ENCODE measurements at regions not wholly inside any gene's neighbourhood (a gene's known extent, or its start where the extent isn't known, plus 50 kb on each side); places are given as distances from the start of the nearest gene placed in this dataset.

GRCh38 chr6:105664931-105665330 is 262.0 kb upstream of the PREP start:
- Histone ChIP-seq H3K36me3 (ENCODE audit: control insufficient read depth, low read length) (no peaks in the 10 kb centered on the region), H3K4me3 (ENCODE audit: low read length) (no peak overlapping the region), H3K27me3 (ENCODE audit: control insufficient read depth, low read length) (no peaks in the 10 kb centered on the region), H3F3A (ENCODE audit: control insufficient read depth, insufficient read depth) (no peaks in the 10 kb centered on the region), H3K79me2 (ENCODE audit: control insufficient read depth, low read length) (no peaks in the 10 kb centered on the region), H3K4me2 (ENCODE audit: low read length) (no peak overlapping the region), H3K4me1 (ENCODE audit: control insufficient read depth, low read length) (no peaks in the 10 kb centered on the region), H3K9me2 (replicated peaks; ENCODE audit: control insufficient read depth, low read length) (no peaks in the 10 kb centered on the region), H3K9me3 (ENCODE audit: control insufficient read depth, insufficient read depth, low read length) (no peaks in the 10 kb centered on the region), H4K20me1 (ENCODE audit: control insufficient read depth, insufficient read depth, low read depth, low read length) (no peaks in the 10 kb centered on the region), H3K27ac (ENCODE audit: low read depth, low read length) (no peak overlapping the region)
- TF ChIP-seq EZH2phosphoT487 (IDR thresholded peaks at IDR 0.05; ENCODE audit: borderline replicate concordance, low read length) (no peak), CTCF (IDR thresholded peaks at IDR 0.05; ENCODE audit: low read depth, low read length, poor library complexity, severe bottlenecking) (no peak)

GRCh38 chr6:105651969-105652368 is 249.1 kb upstream of the PREP start:
- H3K4me2 ChIP-seq (ENCODE audit: low read length) = no peak overlapping the region
- no peaks in the 10 kb centered on the region for H3K9me3 ChIP-seq (ENCODE audit: control insufficient read depth, insufficient read depth, low read length)
- H3K4me3 ChIP-seq (ENCODE audit: low read length) = no peak overlapping the region
- no peaks in the 10 kb centered on the region for H4K20me1 ChIP-seq (ENCODE audit: control insufficient read depth, insufficient read depth, low read depth, low read length)
- TF ChIP-seq CTCF (IDR thresholded peaks at IDR 0.05; ENCODE audit: low read depth, low read length, poor library complexity, severe bottlenecking) (no peak), EZH2phosphoT487 (IDR thresholded peaks at IDR 0.05; ENCODE audit: borderline replicate concordance, low read length) (no peak)
- no peaks in the 10 kb centered on the region for H3K36me3 ChIP-seq (ENCODE audit: control insufficient read depth, low read length)
- H3F3A ChIP-seq (ENCODE audit: control insufficient read depth, insufficient read depth) = no peaks in the 10 kb centered on the region
- no peaks in the 10 kb centered on the region for H3K4me1 ChIP-seq (ENCODE audit: control insufficient read depth, low read length)
- H3K79me2 ChIP-seq (ENCODE audit: control insufficient read depth, low read length) = no peaks in the 10 kb centered on the region
- no peak overlapping the region for H3K27ac ChIP-seq (ENCODE audit: low read depth, low read length)
- H3K27me3 ChIP-seq (ENCODE audit: control insufficient read depth, low read length) = no peaks in the 10 kb centered on the region
- H3K9me2 ChIP-seq (replicated peaks; ENCODE audit: control insufficient read depth, low read length) = no peaks in the 10 kb centered on the region

GRCh38 chr6:105650347-105650746 is 247.5 kb upstream of the PREP start:
- H3K79me2 ChIP-seq (ENCODE audit: control insufficient read depth, low read length) = no peaks in the 10 kb centered on the region
- H4K20me1 ChIP-seq (ENCODE audit: control insufficient read depth, insufficient read depth, low read depth, low read length) = no peaks in the 10 kb centered on the region
- no peak overlapping the region for H3K4me2 ChIP-seq (ENCODE audit: low read length)
- no peaks in the 10 kb centered on the region for H3F3A ChIP-seq (ENCODE audit: control insufficient read depth, insufficient read depth)
- no peaks in the 10 kb centered on the region for H3K36me3 ChIP-seq (ENCODE audit: control insufficient read depth, low read length)
- H3K27ac ChIP-seq (ENCODE audit: low read depth, low read length) = no peak overlapping the region
- H3K9me3 ChIP-seq (ENCODE audit: control insufficient read depth, insufficient read depth, low read length) = no peaks in the 10 kb centered on the region
- TF ChIP-seq EZH2phosphoT487 (IDR thresholded peaks at IDR 0.05; ENCODE audit: borderline replicate concordance, low read length) (no peak), CTCF (IDR thresholded peaks at IDR 0.05; ENCODE audit: low read depth, low read length, poor library complexity, severe bottlenecking) (no peak)
- no peaks in the 10 kb centered on the region for H3K4me1 ChIP-seq (ENCODE audit: control insufficient read depth, low read length)
- no peak overlapping the region for H3K4me3 ChIP-seq (ENCODE audit: low read length)
- H3K27me3 ChIP-seq (ENCODE audit: control insufficient read depth, low read length) = no peaks in the 10 kb centered on the region
- no peaks in the 10 kb centered on the region for H3K9me2 ChIP-seq (replicated peaks; ENCODE audit: control insufficient read depth, low read length)

- Histone ChIP-seq H3K27ac (ENCODE audit: low read depth, low read length) (no peak overlapping the region), H3K27me3 (ENCODE audit: control insufficient read depth, low read length) (no peaks in the 10 kb centered on the region), H3K4me2 (ENCODE audit: low read length) (no peak overlapping the region), H4K20me1 (ENCODE audit: control insufficient read depth, insufficient read depth, low read depth, low read length) (no peaks in the 10 kb centered on the region), H3K4me1 (ENCODE audit: control insufficient read depth, low read length) (no peaks in the 10 kb centered on the region), H3K79me2 (ENCODE audit: control insufficient read depth, low read length) (no peaks in the 10 kb centered on the region), H3K36me3 (ENCODE audit: control insufficient read depth, low read length) (no peaks in the 10 kb centered on the region), H3K9me3 (ENCODE audit: control insufficient read depth, insufficient read depth, low read length) (no peaks in the 10 kb centered on the region), H3K4me3 (ENCODE audit: low read length) (no peak overlapping the region), H3K9me2 (replicated peaks; ENCODE audit: control insufficient read depth, low read length) (no peaks in the 10 kb centered on the region), H3F3A (ENCODE audit: control insufficient read depth, insufficient read depth) (no peaks in the 10 kb centered on the region)
- TF ChIP-seq EZH2phosphoT487 (IDR thresholded peaks at IDR 0.05; ENCODE audit: borderline replicate concordance, low read length) (no peak), CTCF (IDR thresholded peaks at IDR 0.05; ENCODE audit: low read depth, low read length, poor library complexity, severe bottlenecking) (no peak)
Measured at GRCh38 chr6:105649192-105649591, 246.3 kb upstream of the PREP start.

Measured in DOHH2 (cell line).